Hepatocyte (in vitro differentiated cells): ENCODE measurements at regions not wholly inside any gene's neighbourhood (a gene's known extent, or its start where the extent isn't known, plus 50 kb on each side); places are given as distances from the start of the nearest gene placed in this dataset.

Source experiments
- CTCF ChIP-seq: fragments of 200-600 bp; sonication (generic); IDR thresholded peaks from 2 replicates; pipeline ENCODE4 v1.5.1; 2016; ENCODE audit warnings: antibody characterized with exemption, mild to moderate bottlenecking; ENCODE audit not compliant: poor library complexity
- EZH2phosphoT487 ChIP-seq: fragments of 200-600 bp; sonication (generic); IDR thresholded peaks from one replicate; pipeline ENCODE4 v1.6.1; 2018; ENCODE audit warnings: antibody characterized with exemption, mild to moderate bottlenecking, low read depth, moderate library complexity; ENCODE audit not compliant: unreplicated experiment, severe bottlenecking

GRCh38 chr16:11420895-11421294 lies 75.6 kb downstream of the RMI2 start:
- TF ChIP-seq CTCF (no peak), EZH2phosphoT487 (no peak)
